ENCODE measurements at regions not wholly inside any gene's neighbourhood (a gene's known extent, or its start where the extent isn't known, plus 50 kb on each side); places are given as distances from the start of the nearest gene placed in this dataset.
"Not testable (repeated sequence)": the region's sequence is repeated elsewhere in the genome, so short reads cannot be mapped to it uniquely, and the experiment has no call there.

GRCh38 chr11:81966340-81966739, 767.3 kb downstream of the FAM181B start:
- no peak for DNase-seq

- no peak for DNase-seq
These were observed 770.6 kb downstream of the FAM181B start for GRCh38 chr11:81963018-81963417.

- DNase-seq: no peak
These were observed 773.2 kb downstream of the FAM181B start for GRCh38 chr11:81960443-81960842.

DNA sequence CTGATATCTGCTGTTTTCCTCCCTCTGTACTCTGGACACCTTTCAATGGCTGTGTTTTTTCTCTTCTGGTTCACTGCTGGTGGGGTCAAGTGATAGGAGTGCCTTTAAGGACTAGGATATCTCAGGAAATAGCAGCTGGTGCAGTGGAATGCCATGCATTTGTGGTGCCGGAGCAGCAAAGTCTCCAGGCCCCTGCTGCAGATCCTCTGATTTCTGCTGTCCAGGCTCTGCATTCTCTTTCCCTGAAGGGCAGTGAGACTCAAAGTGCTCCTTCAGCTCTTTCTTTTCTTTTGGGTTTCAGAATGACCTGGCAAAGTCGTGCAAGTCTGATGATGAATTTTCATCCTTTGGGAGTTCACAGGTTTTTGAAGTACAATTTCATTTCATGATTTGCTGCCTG, 774.3 kb downstream of the FAM181B start:
- no peak for DNase-seq

- DNase-seq: not testable (repeated sequence)
These were observed 779.4 kb downstream of the FAM181B start for GRCh38 chr11:81954301-81954700.

- DNase-seq: no peak
These were observed 786.8 kb downstream of the FAM181B start for GRCh38 chr11:81946831-81947230.

GRCh38 chr11:81942646-81943045, 791.0 kb downstream of the FAM181B start:
- DNase-seq: no peak

DNA sequence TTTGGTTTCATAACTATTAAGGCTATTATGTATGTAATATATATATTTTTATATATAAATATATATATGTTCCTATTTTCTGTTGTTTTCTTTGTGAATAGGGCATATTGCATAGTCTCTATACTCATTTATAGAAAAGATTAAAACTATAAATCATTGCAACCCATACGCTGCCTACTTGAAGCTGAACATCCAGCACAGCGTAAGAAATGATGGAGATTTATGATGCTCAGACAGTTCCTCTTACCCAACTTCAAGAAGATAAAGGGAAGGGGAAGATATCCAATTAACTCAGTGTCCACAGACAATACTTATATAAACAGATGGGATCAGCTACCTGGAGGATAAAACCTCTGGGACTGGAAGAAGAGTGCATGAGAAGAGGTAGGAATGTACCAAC, 791.7 kb downstream of the FAM181B start:
- no peak for DNase-seq

GRCh38 chr11:81932303-81932702, 801.4 kb downstream of the FAM181B start:
- DNase-seq: no peak

DNA sequence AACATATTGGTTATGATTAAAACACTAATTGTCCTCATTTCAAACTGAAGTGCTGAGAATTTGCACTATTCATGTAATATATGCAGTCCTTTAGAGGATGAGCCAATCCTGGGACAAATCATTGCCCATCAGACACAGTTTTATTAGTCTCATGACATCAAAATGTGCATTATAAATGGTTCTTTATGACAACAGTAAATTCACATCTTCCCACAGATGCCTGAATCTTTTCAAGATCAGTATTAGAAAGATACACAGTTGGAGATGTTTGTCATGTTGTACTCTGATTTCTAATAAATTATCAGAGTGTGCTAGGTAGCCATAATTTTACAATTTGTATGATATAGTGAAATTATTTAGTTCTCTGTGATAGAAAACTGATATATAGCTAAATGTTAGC, 813.5 kb downstream of the FAM181B start:
- DNase-seq: no peak

GRCh38 chr11:81916451-81916850, 817.2 kb downstream of the FAM181B start:
- no peak for DNase-seq

GRCh38 chr11:81915045-81915444, 818.6 kb downstream of the FAM181B start:
- DNase-seq: no peak

GRCh38 chr11:81913793-81914192, 819.9 kb downstream of the FAM181B start:
- no peak for DNase-seq

DNA sequence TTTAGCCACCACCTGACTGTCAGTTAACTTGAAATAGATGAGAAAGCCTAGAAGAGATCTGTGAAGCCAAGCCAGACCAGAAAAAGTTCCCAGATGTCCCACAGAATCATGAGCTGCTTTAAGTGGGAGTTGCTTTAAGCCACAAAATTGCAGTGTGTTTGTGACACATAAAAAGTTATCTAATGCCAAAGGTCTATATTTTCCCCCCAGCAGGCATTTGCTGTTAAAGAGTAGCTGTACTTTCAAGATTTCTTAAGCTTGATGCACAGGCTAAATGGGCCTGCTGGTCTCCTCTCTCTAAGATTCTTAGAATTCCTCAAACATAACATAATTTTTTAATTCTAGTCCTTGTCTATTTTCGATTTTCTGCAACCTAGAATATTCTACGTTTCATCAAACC, 825.7 kb downstream of the FAM181B start:
- DNase-seq: no peak

GRCh38 chr11:81899156-81899555, 834.5 kb downstream of the FAM181B start:
- DNase-seq: no peak

DNA sequence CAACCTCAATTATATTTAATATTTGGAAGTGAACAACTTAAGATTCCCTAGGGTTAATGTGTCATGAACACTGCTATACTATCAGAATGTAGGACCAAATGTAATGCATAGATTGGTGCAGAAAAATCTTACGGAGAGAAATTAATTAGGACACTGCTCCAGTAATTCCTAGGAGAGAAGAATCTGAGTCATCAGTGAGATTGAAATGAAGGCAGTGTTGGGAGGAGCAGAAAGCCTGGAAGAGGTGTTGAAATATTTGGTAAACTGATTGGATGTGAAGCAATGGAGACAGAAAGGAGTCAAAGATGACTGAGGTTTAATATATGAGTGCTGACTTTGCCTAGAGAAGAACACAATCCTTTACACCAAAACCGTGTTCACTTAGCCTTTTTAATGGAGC, 836.0 kb downstream of the FAM181B start:
- DNase-seq: no peak

- no peak for DNase-seq
These were observed 838.4 kb downstream of the FAM181B start for GRCh38 chr11:81895258-81895657.

- no peak for DNase-seq
These were observed 840.7 kb downstream of the FAM181B start for GRCh38 chr11:81892770-81893635.

- DNase-seq: no peak
These were observed 845.3 kb downstream of the FAM181B start for GRCh38 chr11:81888391-81888790.

GRCh38 chr11:81887671-81888070, 846.0 kb downstream of the FAM181B start:
- no peak for DNase-seq

DNA sequence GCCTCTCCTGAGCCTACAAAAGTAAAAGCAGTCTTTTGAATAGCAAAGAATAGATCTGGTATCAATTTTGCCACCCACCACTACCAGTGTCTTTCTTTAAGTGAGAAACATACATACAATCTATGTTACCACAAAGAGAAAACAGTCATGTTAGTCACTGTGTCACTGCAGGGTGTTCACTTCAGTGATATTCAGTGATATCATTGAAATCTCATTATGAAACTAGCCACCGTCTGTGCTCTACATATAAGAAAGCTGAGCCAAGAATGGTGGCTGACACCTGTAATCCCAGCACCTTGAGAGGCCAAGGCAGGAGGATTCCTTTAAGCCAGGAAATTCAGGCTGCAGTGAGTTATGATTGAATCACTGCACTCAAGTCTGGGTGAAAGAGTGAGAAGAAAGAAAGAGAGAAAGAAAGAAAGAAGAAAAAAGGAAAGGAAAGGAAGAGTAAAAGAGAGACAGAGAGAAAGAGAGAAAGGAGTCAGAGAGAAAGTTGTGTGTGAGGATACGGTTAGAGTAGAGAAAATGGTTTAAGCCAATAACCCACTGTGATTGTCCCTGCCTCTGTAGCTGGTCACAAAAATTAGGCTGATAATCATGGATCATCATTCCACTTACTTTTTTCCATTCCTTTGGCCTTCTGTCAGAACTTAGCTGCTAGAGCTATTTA, 847.1 kb downstream of the FAM181B start:
- DNase-seq: no peak

DNA sequence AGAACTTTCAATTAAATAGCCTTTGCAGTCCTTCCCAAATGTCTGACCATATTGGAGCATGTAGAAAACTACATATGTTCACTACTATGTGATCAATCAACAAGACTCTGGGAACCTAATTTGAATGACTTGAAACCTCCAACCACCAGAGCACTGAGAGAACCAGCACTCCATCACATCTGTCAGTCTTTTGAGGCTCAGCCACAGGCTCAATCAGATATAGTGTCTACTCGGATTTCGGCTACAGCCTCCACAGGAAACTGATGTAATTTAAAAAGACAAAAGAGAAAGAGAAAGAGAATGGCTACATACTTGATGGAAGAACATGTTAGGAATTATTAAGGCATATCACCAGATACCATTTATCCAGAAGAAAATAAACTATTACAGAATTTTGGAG, 859.0 kb downstream of the FAM181B start:
- DNase-seq: no peak

DNA sequence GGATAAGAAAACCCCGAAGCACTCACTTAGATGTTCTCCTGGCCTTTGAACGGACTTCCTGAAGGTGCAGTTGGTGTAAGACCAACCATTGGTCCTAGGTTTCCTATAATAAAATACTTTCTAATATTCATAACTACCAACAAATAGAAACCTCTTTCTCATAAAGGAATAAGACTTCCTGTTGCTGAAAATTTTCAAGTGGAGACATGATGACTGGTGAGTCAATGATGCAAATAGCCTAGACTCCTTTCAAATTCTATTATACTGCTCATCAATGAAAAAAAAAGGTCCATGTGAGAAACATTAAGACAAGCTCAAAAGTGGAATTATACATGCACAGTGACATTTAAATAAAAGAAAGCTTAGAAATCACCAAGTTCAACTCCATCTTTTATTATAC, 862.8 kb downstream of the FAM181B start:
- DNase-seq: no peak

GRCh38 chr11:81870066-81870412, 863.6 kb downstream of the FAM181B start:
- no peak for DNase-seq
